G401 (cell line): ENCODE measurements at regions not wholly inside any gene's neighbourhood (a gene's known extent, or its start where the extent isn't known, plus 50 kb on each side); places are given as distances from the start of the nearest gene placed in this dataset.

Source experiments
- DNase-seq: peaks from one replicate; pipeline ENCODE4 v3.0.0-alpha.2; 2015; ENCODE audit warnings: low spot score
- in situ Hi-C: cut with HindIII; loops from 2 replicates; pipeline ENCODE4 v1.10.0; 2016; ENCODE audit warnings: low sequenced_read_pairs, mixed read lengths

GRCh38 chr2:200159829-200160781, 146.4 kb upstream of the SPATS2L start:
- in situ Hi-C loops, result no loop called here
- DNase-seq, result no peak

- DNase-seq, result no peak
- in situ Hi-C loops, result no loop called here
Observed at GRCh38 chr2:200161458-200161857, 145.0 kb upstream of the SPATS2L start.

GRCh38 chr2:200165687-200166086, 140.8 kb upstream of the SPATS2L start:
- in situ Hi-C loops, result no loop called here
- DNase-seq, result no peak

GRCh38 chr2:200168641-200169555, 137.6 kb upstream of the SPATS2L start:
- peak; percentile 30 for DNase-seq

GRCh38 chr2:200170221-200170620, 136.3 kb upstream of the SPATS2L start:
- in situ Hi-C loops, result no loop called here
- no peak for DNase-seq

More at GRCh38 chr2:200168641-200169555, 137.6 kb upstream of the SPATS2L start:
- in situ Hi-C loops, result no loop called here

- no peak for DNase-seq
- in situ Hi-C loops, result no loop called here
Observed at GRCh38 chr2:200171731-200172482, 134.6 kb upstream of the SPATS2L start.

GRCh38 chr2:200172521-200172920, 134.0 kb upstream of the SPATS2L start:
- DNase-seq, result no peak
- in situ Hi-C loops, result no loop called here

- in situ Hi-C loops, result no loop called here
- no peak for DNase-seq
Observed at GRCh38 chr2:200172944-200173581, 133.4 kb upstream of the SPATS2L start.

GRCh38 chr2:200173691-200174090, 132.8 kb upstream of the SPATS2L start:
- in situ Hi-C loops, result no loop called here
- no peak for DNase-seq

- DNase-seq, result no peak
Observed at GRCh38 chr2:200174433-200175216, 131.9 kb upstream of the SPATS2L start.

GRCh38 chr2:200177971-200178911, 128.3 kb upstream of the SPATS2L start:
- peak; percentile 32 for DNase-seq
- in situ Hi-C loops, result no loop called here

More at GRCh38 chr2:200174433-200175216, 131.9 kb upstream of the SPATS2L start:
- in situ Hi-C loops, result no loop called here

GRCh38 chr2:200179151-200179550, 127.3 kb upstream of the SPATS2L start:
- no peak for DNase-seq
- in situ Hi-C loops, result no loop called here

GRCh38 chr2:200180943-200181342, 125.5 kb upstream of the SPATS2L start:
- in situ Hi-C loops, result no loop called here
- DNase-seq, result no peak

- in situ Hi-C loops, result no loop called here
- DNase-seq, result no peak
Observed at GRCh38 chr2:200181755-200182154, 124.7 kb upstream of the SPATS2L start.

GRCh38 chr2:200184748-200185627, 121.5 kb upstream of the SPATS2L start:
- in situ Hi-C loops, result no loop called here

GRCh38 chr2:200185628-200186000, 120.9 kb upstream of the SPATS2L start:
- peak; percentile 83 for DNase-seq
- in situ Hi-C loops, result no loop called here

More at GRCh38 chr2:200184748-200185627, 121.5 kb upstream of the SPATS2L start:
- DNase-seq, result no peak
